AG04449 (cell line): ENCODE measurements at regions not wholly inside any gene's neighbourhood (a gene's known extent, or its start where the extent isn't known, plus 50 kb on each side); places are given as distances from the start of the nearest gene placed in this dataset.

Source experiments
- CTCF ChIA-PET: fragments of 350-600 bp; formaldehyde crosslinking; extraction: SDS; loops from one replicate; lab custom pipeline; 2021; ENCODE audit warnings: antibody characterized with exemption; lab: Yijun Ruan, JAX
- POLR2A ChIA-PET: fragments of 400-600, 350-600 bp; formaldehyde crosslinking; extraction: SDS; loops from one replicate; lab custom pipeline; 2020; ENCODE audit warnings: antibody characterized with exemption, inconsistent platforms; lab: Yijun Ruan, JAX
- DNase-seq: peaks from one replicate; pipeline ENCODE4 v3.0.0-alpha.2; 2010; ENCODE audit warnings: low read depth, low spot score
- H3K4me3 ChIP-seq: 2 replicates; pipeline ENCODE4 v1.5.1; 2011; ENCODE audit warnings: low read depth, mild to moderate bottlenecking, control low read depth, low read length
- CTCF ChIP-seq: IDR thresholded peaks from one replicate; pipeline ENCODE4 v1.5.1; 2011; ENCODE audit warnings: mild to moderate bottlenecking, moderate library complexity, low read length, control low read depth, inconsistent platforms; ENCODE audit not compliant: insufficient read depth; ENCODE audit errors: missing control alignments

- POLR2A ChIA-PET, result interaction anchor here (0.6 to 1.0 kb wide), 2 partner anchors 18 to 25 kb away, joined by 3 to 5 read pairs; no protein-coding TSS in a partner anchor
- H3K4me3 ChIP-seq, result no peak overlapping the region
- CTCF ChIA-PET, result interaction anchor here (0.5 to 1.3 kb wide), 4 partner anchors 13 to 273 kb away, joined by 3 to 6 read pairs (median 3); no protein-coding TSS in a partner anchor
- DNase-seq, result no peak
- no peak for TF ChIP-seq CTCF
Observed at GRCh38 chr10:21318540-21319167, 206.8 kb downstream of the SKIDA1 start.

- DNase-seq, result no peak
- TF ChIP-seq CTCF, result no peak
- ChIA-PET CTCF (interaction anchor here (1.1 to 1.3 kb wide), 3 partner anchors 12 to 178 kb away, joined by 3 to 6 read pairs (median 3); no protein-coding TSS in a partner anchor), POLR2A (interaction anchor here (0.6 to 1.0 kb wide), 2 partner anchors 18 to 24 kb away, joined by 3 to 5 read pairs; no protein-coding TSS in a partner anchor)
- H3K4me3 ChIP-seq, result no peak overlapping the region
Observed at GRCh38 chr10:21317902-21318301, 207.6 kb downstream of the SKIDA1 start.

- POLR2A ChIA-PET, result no interaction called here
Observed at GRCh38 chr10:21315645-21316220, 209.7 kb downstream of the SKIDA1 start.

GRCh38 chr10:21314906-21315644, 210.4 kb downstream of the SKIDA1 start:
- H3K4me3 ChIP-seq, result no peak overlapping the region
- DNase-seq, result no peak
- ChIA-PET POLR2A (no interaction called here), CTCF (interaction anchor here (1.5 kb wide), 1 partner anchor 21 kb away, joined by 4 read pairs; no protein-coding TSS in a partner anchor)
- TF ChIP-seq CTCF, result no peak

More at GRCh38 chr10:21315645-21316220, 209.7 kb downstream of the SKIDA1 start:
- H3K4me3 ChIP-seq, result no peak overlapping the region; the same call in 1 of the 2 replicates
- peak; percentile 61 for DNase-seq
- CTCF ChIA-PET, result interaction anchor here (1.5 kb wide), 1 partner anchor 22 kb away, joined by 4 read pairs; no protein-coding TSS in a partner anchor
- TF ChIP-seq CTCF, result no peak

GRCh38 chr10:21314111-21314626, 211.3 kb downstream of the SKIDA1 start:
- POLR2A ChIA-PET, result interaction anchor here (0.7 kb wide), 1 partner anchor 408 kb away, joined by 3 read pairs; no protein-coding TSS in a partner anchor
- no peak overlapping the region for H3K4me3 ChIP-seq
- CTCF ChIA-PET, result interaction anchor here (0.7 to 1.7 kb wide), 3 partner anchors 36 to 181 kb away, joined by 3 to 5 read pairs (median 3); no protein-coding TSS in a partner anchor
- DNase-seq, result no peak
- TF ChIP-seq CTCF, result no peak
